B cell (primary cell): ENCODE measurements at regions not wholly inside any gene's neighbourhood (a gene's known extent, or its start where the extent isn't known, plus 50 kb on each side); places are given as distances from the start of the nearest gene placed in this dataset.

Source experiments
- ATAC-seq: fragments of 200-7000 bp; cut with Tn5 transposase; one replicate; pipeline ENCODE4 v1.10.0; 2021; ENCODE audit warnings: low read depth, mild to moderate bottlenecking, moderate number of reproducible peaks, moderate library complexity
- CTCF ChIA-PET: fragments of 350-600 bp; sonication (Branson Sonifier 250); formaldehyde crosslinking; loops from one replicate; lab custom pipeline; 2021; ENCODE audit warnings: antibody characterized with exemption, inconsistent platforms; lab: Charles Lee
- POLR2A ChIA-PET: fragments of 350-600 bp; sonication (Branson Sonifier 250); formaldehyde crosslinking; loops from one replicate; lab custom pipeline; 2021; ENCODE audit warnings: antibody characterized with exemption; lab: Charles Lee
- DNase-seq: peaks from one replicate; pipeline ENCODE4 v3.0.0; 2013
- H2AFZ ChIP-seq: 2 replicates; pipeline ENCODE4 v1.6.1; 2012; ENCODE audit warnings: mild to moderate bottlenecking, low read depth, low read length; ENCODE audit not compliant: insufficient read depth, poor library complexity, severe bottlenecking
- H3K27ac ChIP-seq, 2 donors: 1 replicate in 1 of 2; 2 replicates in 1 of 2; pipeline ENCODE4 v1.5.1; 2012 to 2013; ENCODE audit warnings: low read length in 2 of 2, mild to moderate bottlenecking in 2 of 2, moderate library complexity in 1 of 2
- H3K27me3 ChIP-seq, 4 experiments: fragments of 200-600 bp in 1 of 4; sonication (generic) in 1 of 4; replicated peaks in 1 of 4; 1 replicate in 2 of 4; 2 replicates in 2 of 4; pipeline versions ENCODE4 v1.6.1 to v1.7.0; 2013 to 2016; ENCODE audit warnings: low read length in 3 of 4, mild to moderate bottlenecking in 2 of 4, mixed read lengths in 1 of 4, moderate library complexity in 1 of 4; ENCODE audit not compliant: insufficient read depth in 4 of 4, control insufficient read depth in 3 of 4; ENCODE audit errors: control extremely low read depth in 1 of 4
- H3K36me3 ChIP-seq, 2 experiments: replicated peaks in 1 of 2; 1 replicate in 1 of 2; 2 replicates in 1 of 2; pipeline versions ENCODE4 v1.6.1 to v1.7.1; 2013; ENCODE audit warnings: low read length in 1 of 2; ENCODE audit not compliant: insufficient read depth in 2 of 2, control insufficient read depth in 1 of 2; ENCODE audit errors: control extremely low read depth in 1 of 2, extremely low read depth in 1 of 2
- H3K4me1 ChIP-seq, 2 donors: fragments of 200-600 bp in 1 of 2; sonication (generic) in 1 of 2; 1 replicate in 1 of 2; 2 replicates in 1 of 2; pipeline versions ENCODE4 v1.5.1 to v1.6.1; 2013 to 2017; ENCODE audit warnings: low read length in 2 of 2; ENCODE audit not compliant: control insufficient read depth in 2 of 2, insufficient read depth in 2 of 2
- H3K4me2 ChIP-seq: replicated peaks from 2 replicates; pipeline ENCODE3; 2012; ENCODE audit warnings: mild to moderate bottlenecking, low read depth, low read length; ENCODE audit not compliant: poor library complexity, severe bottlenecking
- H3K4me3 ChIP-seq, 5 experiments: fragments of 200-600 bp in 1 of 5; sonication (generic) in 1 of 5; 1 replicate in 3 of 5; 2 replicates in 2 of 5; pipeline versions ENCODE4 v1.5.1 to v1.7.0; 2011 to 2016; ENCODE audit warnings: low read length in 4 of 5, mild to moderate bottlenecking in 4 of 5, low read depth in 2 of 5, control low read depth in 1 of 5, moderate library complexity in 1 of 5; ENCODE audit not compliant: insufficient read depth in 1 of 5; ENCODE audit errors: control extremely low read depth in 1 of 5, extremely low read depth in 1 of 5
- H3K79me2 ChIP-seq: fragments of 200-600 bp; sonication (generic); one replicate; pipeline ENCODE4 v1.6.0; 2016; ENCODE audit warnings: low read length; ENCODE audit not compliant: control insufficient read depth, insufficient read depth
- H3K9ac ChIP-seq: fragments of 200-600 bp; sonication (generic); 2 replicates; pipeline ENCODE4 v1.6.1; 2017; ENCODE audit warnings: mild to moderate bottlenecking, low read length, moderate library complexity
- H3K9me3 ChIP-seq, 3 donors: one replicate each; pipeline versions ENCODE4 v1.6.1 to v1.7.1; 2013; ENCODE audit warnings: low read length in 2 of 3; ENCODE audit not compliant: control insufficient read depth in 2 of 3, insufficient read depth in 1 of 3; ENCODE audit errors: control extremely low read depth in 1 of 3
- H4K20me1 ChIP-seq: 2 replicates; pipeline ENCODE4 v1.6.0; 2012; ENCODE audit warnings: mild to moderate bottlenecking, low read length; ENCODE audit not compliant: insufficient read depth, control insufficient read depth, poor library complexity, severe bottlenecking
- H3K27ac Mint-ChIP-seq: one replicate; pipeline ENCODE4 v1.8.0; 2021; ENCODE audit warnings: mixed read lengths
- H3K27me3 Mint-ChIP-seq: one replicate; pipeline ENCODE4 v1.8.0; 2021; ENCODE audit warnings: mixed read lengths
- H3K4me1 Mint-ChIP-seq: one replicate; pipeline ENCODE4 v1.8.0; 2021; ENCODE audit warnings: mixed read lengths
- H3K4me3 Mint-ChIP-seq: one replicate; pipeline ENCODE4 v1.8.0; 2021; ENCODE audit warnings: mixed read lengths
- H3K9me3 Mint-ChIP-seq: one replicate; pipeline ENCODE4 v1.8.0; 2022; ENCODE audit warnings: mixed read lengths; ENCODE audit not compliant: insufficient read depth
- EZH2 ChIP-seq: IDR thresholded peaks from 2 replicates; pipeline ENCODE4 v1.6.1; 2012; ENCODE audit warnings: borderline replicate concordance, low read depth, mild to moderate bottlenecking, moderate library complexity, low read length; ENCODE audit not compliant: insufficient read depth, poor library complexity, severe bottlenecking
- WGBS: methylation state at CpG from one replicate; pipeline ENCODE4 v1.1.5; 2013; ENCODE audit warnings: missing lambda C conversion rate; ENCODE audit not compliant: insufficient coverage; 5-methylcytosine and 5-hydroxymethylcytosine counted together
- intact Hi-C: fragments of 100-400 bp; cut with micrococcal nuclease; formaldehyde crosslinking; loops from one replicate; pipeline ENCODE4 v1.10.0; 2022
- TF ChIP-seq, protein P1 (sequence below): fragments of 200-600 bp; IDR thresholded peaks from one replicate; pipeline ENCODE4 v1.8.0; 2022; ENCODE audit warnings: antibody characterized with exemption, mild to moderate bottlenecking

GRCh38 chr7:81842361-81842760 lies 72.5 kb upstream of the HGF start:
- H3K9me3 ChIP-seq, result no peaks in the 10 kb centered on the region
- POLR2A ChIA-PET, result no interaction called here
- no peaks in the 10 kb centered on the region for H3K36me3 ChIP-seq
- no CpG with 5 or more reads among the region's 2 CpGs for WGBS
- H3K27ac Mint-ChIP-seq, result no peak overlapping the region
- intact Hi-C loops, result no loop called here
- H3K4me3 ChIP-seq, result no peak overlapping the region
- H3K27me3 ChIP-seq, result no peaks in the 10 kb centered on the region
- no peaks in the 10 kb centered on the region for H3K27me3 Mint-ChIP-seq
- peaks cover 5 to 10% of the 10 kb centered on the region in 2 donors for H3K4me1 ChIP-seq
- CTCF ChIA-PET, result no interaction called here
- no peaks in the 10 kb centered on the region for H3K79me2 ChIP-seq
- no peak overlapping the region for H3K9ac ChIP-seq
- no peak overlapping the region for H2AFZ ChIP-seq
- no peak overlapping the region for H3K27ac ChIP-seq
- no peak for TF ChIP-seq EZH2
- TF ChIP-seq, protein P1, sequence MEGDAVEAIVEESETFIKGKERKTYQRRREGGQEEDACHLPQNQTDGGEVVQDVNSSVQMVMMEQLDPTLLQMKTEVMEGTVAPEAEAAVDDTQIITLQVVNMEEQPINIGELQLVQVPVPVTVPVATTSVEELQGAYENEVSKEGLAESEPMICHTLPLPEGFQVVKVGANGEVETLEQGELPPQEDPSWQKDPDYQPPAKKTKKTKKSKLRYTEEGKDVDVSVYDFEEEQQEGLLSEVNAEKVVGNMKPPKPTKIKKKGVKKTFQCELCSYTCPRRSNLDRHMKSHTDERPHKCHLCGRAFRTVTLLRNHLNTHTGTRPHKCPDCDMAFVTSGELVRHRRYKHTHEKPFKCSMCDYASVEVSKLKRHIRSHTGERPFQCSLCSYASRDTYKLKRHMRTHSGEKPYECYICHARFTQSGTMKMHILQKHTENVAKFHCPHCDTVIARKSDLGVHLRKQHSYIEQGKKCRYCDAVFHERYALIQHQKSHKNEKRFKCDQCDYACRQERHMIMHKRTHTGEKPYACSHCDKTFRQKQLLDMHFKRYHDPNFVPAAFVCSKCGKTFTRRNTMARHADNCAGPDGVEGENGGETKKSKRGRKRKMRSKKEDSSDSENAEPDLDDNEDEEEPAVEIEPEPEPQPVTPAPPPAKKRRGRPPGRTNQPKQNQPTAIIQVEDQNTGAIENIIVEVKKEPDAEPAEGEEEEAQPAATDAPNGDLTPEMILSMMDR, result no peak
- ATAC-seq, result no peak
- H3K4me3 Mint-ChIP-seq, result no peak overlapping the region
- H3K9me3 Mint-ChIP-seq, result peaks cover 7% of the 10 kb centered on the region
- H4K20me1 ChIP-seq, result no peaks in the 10 kb centered on the region
- no peak for DNase-seq
- peaks cover 12% of the 10 kb centered on the region for H3K4me1 Mint-ChIP-seq
- no peak overlapping the region for H3K4me2 ChIP-seq

DNA sequence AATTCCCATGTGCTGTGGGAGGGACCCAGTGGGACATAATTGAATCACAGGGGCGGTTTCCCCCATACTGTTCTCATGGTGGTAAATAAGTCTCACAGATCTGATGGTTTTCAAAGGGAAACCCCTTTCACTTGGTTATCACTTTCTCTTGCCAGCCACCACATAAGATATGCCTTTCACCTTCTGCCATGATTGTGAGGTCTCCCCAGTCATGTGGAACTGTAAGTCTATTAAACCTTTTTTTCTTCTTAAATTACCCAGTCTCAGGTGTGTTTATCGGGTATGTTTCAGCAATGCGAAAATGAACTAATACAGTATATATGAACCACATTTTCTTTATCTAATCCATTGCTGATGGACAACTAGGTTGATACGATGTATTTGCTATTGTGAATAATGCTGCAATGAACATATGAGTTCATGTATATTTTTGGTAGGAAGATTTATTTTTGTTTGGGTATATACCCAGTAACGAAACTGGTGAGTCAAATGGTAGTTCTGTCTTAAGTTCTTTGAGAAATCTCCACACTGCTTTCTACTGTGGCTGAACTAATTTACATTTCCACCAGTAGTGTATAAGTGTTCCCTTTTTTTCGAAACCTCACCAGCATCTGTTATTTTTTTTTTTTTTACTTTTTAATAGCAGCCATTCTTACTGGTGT lies 70.0 kb upstream of the HGF start:
- no peaks in the 10 kb centered on the region for H3K27me3 ChIP-seq
- H3K4me3 ChIP-seq, result no peak overlapping the region
- no peaks in the 10 kb centered on the region for H3K4me1 ChIP-seq
- peaks cover 7% of the 10 kb centered on the region for H3K9me3 Mint-ChIP-seq
- H3K79me2 ChIP-seq, result no peaks in the 10 kb centered on the region
- H3K36me3 ChIP-seq, result no peaks in the 10 kb centered on the region
- no peaks in the 10 kb centered on the region for H4K20me1 ChIP-seq
- ChIA-PET CTCF (no interaction called here), POLR2A (no interaction called here)
- H3K27me3 Mint-ChIP-seq, result no peaks in the 10 kb centered on the region
- no peak overlapping the region for H3K27ac Mint-ChIP-seq
- H3K4me3 Mint-ChIP-seq, result no peak overlapping the region
- no peak for ATAC-seq
- no peaks in the 10 kb centered on the region for H3K9me3 ChIP-seq
- TF ChIP-seq, protein P1, result no peak
- TF ChIP-seq EZH2, result no peak
- WGBS, result no CpG with 5 or more reads among the region's 6 CpGs
- no peak overlapping the region for H3K4me2 ChIP-seq
- no peak overlapping the region for H2AFZ ChIP-seq
- H3K4me1 Mint-ChIP-seq, result no peaks in the 10 kb centered on the region
- H3K27ac ChIP-seq, result no peak overlapping the region
- intact Hi-C loops, result no loop called here
- no peak overlapping the region for H3K9ac ChIP-seq
- no peak for DNase-seq
